Suprapubic skin (tissue), 4 donors: ENCODE measurements at regions not wholly inside any gene's neighbourhood (a gene's known extent, or its start where the extent isn't known, plus 50 kb on each side); places are given as distances from the start of the nearest gene placed in this dataset.

ENCODE experiments used
- DNase-seq, 2 donors: peaks; one replicate each; pipeline ENCODE4 v3.0.0-alpha.2; 2019; ENCODE audit warnings: low spot score in 2 of 2
- H3K27ac ChIP-seq: fragments of 200-600 bp; sonication (generic); one replicate; pipeline ENCODE4 v1.5.1; 2019
- H3K27me3 ChIP-seq: fragments of 200-600 bp; sonication (generic); one replicate; pipeline ENCODE4 v1.5.1; 2019
- H3K36me3 ChIP-seq: fragments of 200-600 bp; sonication (generic); one replicate; pipeline ENCODE4 v1.5.1; 2019
- H3K4me1 ChIP-seq: fragments of 200-600 bp; sonication (generic); one replicate; pipeline ENCODE4 v1.5.1; 2019
- H3K4me3 ChIP-seq: fragments of 200-600 bp; sonication (generic); one replicate; pipeline ENCODE4 v1.5.1; 2019; ENCODE audit warnings: mild to moderate bottlenecking
- H3K9me3 ChIP-seq: fragments of 200-600 bp; sonication (generic); one replicate; pipeline ENCODE4 v1.5.1; 2019
- EP300 ChIP-seq: sonication (generic); formaldehyde crosslinking; IDR thresholded peaks from one replicate; pipeline ENCODE4 v1.6.1; 2017; ENCODE audit warnings: antibody characterized with exemption
- POLR2A ChIP-seq, 2 donors: fragments of 450-650 bp; IDR thresholded peaks; one replicate each; pipeline ENCODE4 v1.6.1; 2017; ENCODE audit warnings: antibody characterized with exemption in 2 of 2, mild to moderate bottlenecking in 2 of 2, moderate library complexity in 2 of 2
- POLR2AphosphoS5 ChIP-seq, 3 donors: sonication (generic); formaldehyde crosslinking; IDR thresholded peaks; one replicate each; pipeline ENCODE4 v1.6.1; 2017; ENCODE audit warnings: antibody characterized with exemption in 3 of 3
- WGBS: methylation state at CpG from one replicate; pipeline ENCODE4 v1.1.5; 2018; 5-methylcytosine and 5-hydroxymethylcytosine counted together
- TF ChIP-seq, protein P1 (sequence below), 2 donors: fragments of 200-600 bp in 1 of 2; fragments of 450-650 bp in 1 of 2; sonication (generic) in 1 of 2; IDR thresholded peaks; one replicate each; pipeline ENCODE4 v1.5.1; 2016 to 2019; ENCODE audit warnings: antibody characterized with exemption in 2 of 2, mild to moderate bottlenecking in 1 of 2, moderate library complexity in 1 of 2

DNA sequence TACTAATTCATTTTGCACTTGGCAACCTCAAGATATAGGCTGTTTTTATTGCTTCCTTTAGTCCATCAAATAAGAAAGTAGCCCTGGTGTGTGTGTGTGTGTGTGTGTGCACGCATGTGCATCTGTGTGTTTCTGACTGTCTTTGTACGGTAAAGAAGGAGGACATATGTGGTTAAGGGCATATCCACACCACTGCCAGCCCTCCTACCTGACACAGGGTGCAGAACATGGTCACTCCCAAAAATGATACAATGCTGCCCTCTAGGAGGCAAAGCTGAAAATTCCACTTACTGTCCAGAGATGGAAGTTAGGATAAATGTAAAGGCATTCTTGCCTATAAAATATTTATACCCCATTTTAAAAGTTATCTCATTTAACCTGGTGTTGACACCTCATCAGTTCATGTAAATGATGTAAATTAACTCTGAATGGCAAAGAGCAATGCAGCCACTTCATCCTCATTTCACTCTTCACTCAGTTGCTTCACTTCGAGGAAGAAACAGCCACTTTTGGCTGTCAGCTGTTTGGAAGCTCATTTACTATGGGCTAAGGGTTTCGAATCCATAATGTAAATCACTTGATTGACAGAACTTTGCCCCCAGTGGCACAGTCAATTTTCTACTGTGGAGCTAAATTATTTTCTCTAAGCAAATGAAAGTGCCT lies 83.1 kb upstream of the MTNR1B start:
- WGBS, result 48% methylated on average over 4 of the region's 4 CpGs
- H3K4me3 ChIP-seq, result no peak overlapping the region
- H3K27me3 ChIP-seq, result no peaks in the 10 kb centered on the region
- no peak for DNase-seq
- H3K4me1 ChIP-seq, result peaks cover 5% of the 10 kb centered on the region
- H3K36me3 ChIP-seq, result no peaks in the 10 kb centered on the region
- no peak overlapping the region for H3K27ac ChIP-seq
- H3K9me3 ChIP-seq, result no peaks in the 10 kb centered on the region
- TF ChIP-seq EP300, result no peak
- TF ChIP-seq, protein P1, sequence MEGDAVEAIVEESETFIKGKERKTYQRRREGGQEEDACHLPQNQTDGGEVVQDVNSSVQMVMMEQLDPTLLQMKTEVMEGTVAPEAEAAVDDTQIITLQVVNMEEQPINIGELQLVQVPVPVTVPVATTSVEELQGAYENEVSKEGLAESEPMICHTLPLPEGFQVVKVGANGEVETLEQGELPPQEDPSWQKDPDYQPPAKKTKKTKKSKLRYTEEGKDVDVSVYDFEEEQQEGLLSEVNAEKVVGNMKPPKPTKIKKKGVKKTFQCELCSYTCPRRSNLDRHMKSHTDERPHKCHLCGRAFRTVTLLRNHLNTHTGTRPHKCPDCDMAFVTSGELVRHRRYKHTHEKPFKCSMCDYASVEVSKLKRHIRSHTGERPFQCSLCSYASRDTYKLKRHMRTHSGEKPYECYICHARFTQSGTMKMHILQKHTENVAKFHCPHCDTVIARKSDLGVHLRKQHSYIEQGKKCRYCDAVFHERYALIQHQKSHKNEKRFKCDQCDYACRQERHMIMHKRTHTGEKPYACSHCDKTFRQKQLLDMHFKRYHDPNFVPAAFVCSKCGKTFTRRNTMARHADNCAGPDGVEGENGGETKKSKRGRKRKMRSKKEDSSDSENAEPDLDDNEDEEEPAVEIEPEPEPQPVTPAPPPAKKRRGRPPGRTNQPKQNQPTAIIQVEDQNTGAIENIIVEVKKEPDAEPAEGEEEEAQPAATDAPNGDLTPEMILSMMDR (IDR thresholded peaks at IDR 0.05), result peak in 1 of 2 donors; percentile 37
- no peak for TF ChIP-seq POLR2A (IDR thresholded peaks at IDR 0.05)
- TF ChIP-seq POLR2AphosphoS5 (IDR thresholded peaks at IDR 0.05), result no peak

DNA sequence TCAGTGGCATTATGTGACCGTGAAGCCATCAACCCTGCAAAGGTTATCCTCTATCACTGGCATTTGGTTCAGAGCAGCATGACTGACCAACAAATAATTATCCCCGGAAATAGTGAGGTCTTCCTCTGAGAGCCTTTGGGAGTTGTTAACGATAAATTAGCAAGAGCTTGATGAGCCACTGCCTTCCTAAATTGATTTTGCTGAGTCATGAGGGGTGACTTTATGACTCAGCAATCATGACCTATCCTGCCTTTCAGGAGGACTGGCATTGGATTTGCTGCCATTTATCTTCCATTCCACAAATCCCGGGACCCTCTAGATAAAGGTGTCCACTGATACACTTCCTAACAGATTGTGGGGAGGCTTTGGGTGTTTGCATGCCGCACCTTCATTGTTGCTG lies 80.8 kb upstream of the MTNR1B start:
- no peak for DNase-seq
- Histone ChIP-seq H3K36me3 (no peaks in the 10 kb centered on the region), H3K27me3 (no peaks in the 10 kb centered on the region), H3K4me3 (no peak overlapping the region), H3K27ac (no peak overlapping the region), H3K9me3 (no peaks in the 10 kb centered on the region), H3K4me1 (peaks cover 5% of the 10 kb centered on the region)
- WGBS, result 86% methylated on average over 5 of the region's 5 CpGs
- TF ChIP-seq EP300, result no peak
- TF ChIP-seq, protein P1 (IDR thresholded peaks at IDR 0.05), result no peak
- TF ChIP-seq POLR2A (IDR thresholded peaks at IDR 0.05), result no peak

DNA sequence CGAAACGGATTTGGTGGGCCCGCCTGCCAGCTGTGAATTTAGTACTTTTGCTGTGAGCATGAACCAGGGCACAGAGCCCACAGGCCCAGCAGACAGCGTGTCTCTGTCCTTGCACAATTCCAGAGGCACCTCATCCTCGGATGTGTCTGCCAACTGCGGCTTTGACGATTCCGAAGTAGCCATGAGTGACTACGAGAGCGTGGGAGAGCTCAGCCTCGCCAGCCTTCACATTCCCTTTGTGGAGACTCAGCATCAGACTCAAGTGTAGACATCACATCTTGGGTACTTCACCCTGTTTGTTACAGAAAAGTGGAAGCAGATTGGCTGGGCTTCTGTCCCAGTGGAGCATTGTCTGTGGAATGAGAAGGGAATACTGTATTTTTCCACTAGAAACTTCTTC lies 78.6 kb upstream of the MTNR1B start:
- no peaks in the 10 kb centered on the region for H3K36me3 ChIP-seq
- no peak overlapping the region for H3K4me3 ChIP-seq
- TF ChIP-seq POLR2A (IDR thresholded peaks at IDR 0.05) (no peak), EP300 (no peak), POLR2AphosphoS5 (IDR thresholded peaks at IDR 0.05) (no peak)
- TF ChIP-seq, protein P1 (IDR thresholded peaks at IDR 0.05), result no peak
- H3K27ac ChIP-seq, result no peak overlapping the region
- H3K9me3 ChIP-seq, result no peaks in the 10 kb centered on the region
- no peaks in the 10 kb centered on the region for H3K27me3 ChIP-seq
- DNase-seq, result no peak
- 82% methylated on average over 9 of the region's 11 CpGs for WGBS
- H3K4me1 ChIP-seq, result peaks cover 3% of the 10 kb centered on the region

DNA sequence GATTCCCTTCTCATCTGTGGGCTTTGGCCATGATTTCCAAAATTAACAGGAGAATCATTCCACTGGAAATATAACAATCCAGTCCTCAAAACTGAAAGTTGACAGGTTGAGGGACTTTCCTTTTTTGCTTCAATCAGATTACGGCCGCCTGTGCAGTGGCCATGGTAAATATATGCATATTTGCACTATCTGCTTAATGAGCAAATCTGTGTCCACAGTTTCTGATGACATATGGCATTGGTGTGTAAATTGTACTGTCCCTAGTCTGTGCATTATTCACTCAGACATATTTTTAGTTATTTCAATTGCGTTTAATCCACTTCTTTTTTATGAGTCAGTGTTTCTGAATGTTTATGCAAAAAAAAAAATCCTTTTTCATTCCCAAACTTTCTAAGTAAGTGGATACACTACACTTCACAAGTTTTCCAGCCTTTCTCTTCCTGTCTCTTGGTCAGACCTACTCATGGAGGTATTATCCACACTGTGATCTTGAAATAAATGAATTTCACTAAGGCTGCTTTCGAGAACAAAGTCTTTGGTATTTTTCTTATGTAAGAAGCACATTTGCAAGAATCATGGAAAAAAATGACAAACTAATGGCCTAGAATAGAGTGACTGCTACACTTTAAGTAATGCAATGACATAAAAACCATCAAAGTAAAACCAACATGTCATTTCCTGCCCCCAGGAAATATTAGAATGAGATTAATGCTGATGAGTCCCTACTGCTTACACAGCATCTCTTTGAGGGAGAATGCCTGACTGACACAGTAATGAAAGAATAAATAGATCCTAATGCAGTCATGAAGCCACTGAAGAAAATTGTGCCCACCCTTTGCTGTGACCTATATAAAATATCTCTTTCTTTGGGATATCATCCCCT lies 76.4 kb upstream of the MTNR1B start:
- Histone ChIP-seq H3K27ac (no peak overlapping the region), H3K4me1 (no peaks in the 10 kb centered on the region), H3K27me3 (no peaks in the 10 kb centered on the region), H3K9me3 (no peaks in the 10 kb centered on the region), H3K36me3 (no peaks in the 10 kb centered on the region), H3K4me3 (no peak overlapping the region)
- no peak for DNase-seq
- 77% methylated on average over 4 of the region's 4 CpGs for WGBS
- TF ChIP-seq POLR2A (IDR thresholded peaks at IDR 0.05) (no peak), POLR2AphosphoS5 (IDR thresholded peaks at IDR 0.05) (no peak), EP300 (no peak)
- TF ChIP-seq, protein P1 (IDR thresholded peaks at IDR 0.05), result no peak

DNA sequence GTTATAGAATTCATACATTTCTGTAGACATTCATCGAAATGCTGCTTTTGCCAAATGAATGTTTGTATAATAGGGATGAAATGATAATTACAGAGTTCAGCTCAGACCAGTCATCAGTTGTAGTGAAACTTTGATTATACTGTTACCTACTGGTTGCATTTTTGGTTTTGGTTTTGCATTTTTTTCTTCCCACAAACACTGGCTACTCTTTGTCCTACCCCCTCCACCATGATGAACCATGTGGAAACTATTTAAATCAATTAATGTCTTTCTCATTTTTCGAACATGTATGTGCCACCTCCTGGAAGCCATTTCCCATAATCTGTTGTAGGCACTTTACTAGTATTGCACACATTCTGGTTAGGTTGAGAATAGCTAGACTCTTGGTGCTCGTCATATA lies 75.3 kb upstream of the MTNR1B start:
- DNase-seq, result no peak
- H3K9me3 ChIP-seq, result no peaks in the 10 kb centered on the region
- no peaks in the 10 kb centered on the region for H3K36me3 ChIP-seq
- H3K4me3 ChIP-seq, result no peak overlapping the region
- no peak for TF ChIP-seq EP300
- H3K27ac ChIP-seq, result no peak overlapping the region
- no peaks in the 10 kb centered on the region for H3K27me3 ChIP-seq
- 80% methylated on average over 3 of the region's 3 CpGs for WGBS
- no peaks in the 10 kb centered on the region for H3K4me1 ChIP-seq
